CD4-positive, CD25-positive, alpha-beta regulatory T cell (primary cell): ENCODE measurements at regions not wholly inside any gene's neighbourhood (a gene's known extent, or its start where the extent isn't known, plus 50 kb on each side); places are given as distances from the start of the nearest gene placed in this dataset.

Experiments
- ATAC-seq, 2 donors: fragments of 150-1000 bp; cut with Tn5 transposase; one replicate each; pipeline ENCODE4 v1.10.0; 2021; ENCODE audit warnings: low read depth in 2 of 2, moderate number of reproducible peaks in 2 of 2, moderate library complexity in 1 of 2
- DNase-seq, 3 donors: peaks; one replicate each; pipeline versions ENCODE4 v3.0.0 to v3.0.0-alpha.2; 2012 to 2022; ENCODE audit warnings: mixed read lengths in 1 of 3
- H3K27ac ChIP-seq: one replicate; pipeline ENCODE4 v1.7.0; 2013; ENCODE audit warnings: mild to moderate bottlenecking, low read length; ENCODE audit not compliant: insufficient read depth, poor library complexity, severe bottlenecking
- H3K27me3 ChIP-seq: one replicate; pipeline ENCODE4 v1.7.0; 2013; ENCODE audit warnings: low read length; ENCODE audit not compliant: control insufficient read depth, insufficient read depth
- H3K36me3 ChIP-seq: one replicate; pipeline ENCODE4 v1.7.0; 2013; ENCODE audit warnings: mild to moderate bottlenecking, low read length, moderate library complexity; ENCODE audit not compliant: control insufficient read depth, insufficient read depth
- H3K4me1 ChIP-seq: 2 replicates; pipeline ENCODE4 v1.7.0; 2013; ENCODE audit warnings: mild to moderate bottlenecking, low read length; ENCODE audit not compliant: insufficient read depth, control insufficient read depth, poor library complexity, severe bottlenecking
- H3K4me3 ChIP-seq: one replicate; pipeline ENCODE4 v1.7.0; 2013; ENCODE audit warnings: low read depth, mild to moderate bottlenecking, low read length, moderate library complexity
- H3K9me3 ChIP-seq, 2 experiments: 1 replicate in 1 of 2; 2 replicates in 1 of 2; pipeline ENCODE4 v1.7.0; 2013; ENCODE audit warnings: low read length in 2 of 2, mild to moderate bottlenecking in 1 of 2, moderate library complexity in 1 of 2; ENCODE audit not compliant: control insufficient read depth in 2 of 2
- H3K27ac Mint-ChIP-seq, 3 donors: one replicate each; pipeline ENCODE4 v1.8.0; 2020 to 2022; ENCODE audit warnings: mild to moderate bottlenecking in 3 of 3, mixed read lengths in 3 of 3, moderate library complexity in 2 of 3
- H3K27me3 Mint-ChIP-seq: one replicate; pipeline ENCODE4 v1.8.0; 2022; ENCODE audit warnings: mild to moderate bottlenecking, mixed read lengths
- H3K36me3 Mint-ChIP-seq: one replicate; pipeline ENCODE4 v1.8.0; 2020; ENCODE audit warnings: mixed read lengths
- H3K4me1 Mint-ChIP-seq, 4 donors: one replicate each; pipeline ENCODE4 v1.8.0; 2020 to 2022; ENCODE audit warnings: mixed read lengths in 4 of 4, mild to moderate bottlenecking in 1 of 4
- H3K4me3 Mint-ChIP-seq, 4 donors: one replicate each; pipeline ENCODE4 v1.8.0; 2020 to 2022; ENCODE audit warnings: mild to moderate bottlenecking in 4 of 4, mixed read lengths in 4 of 4, moderate library complexity in 3 of 4
- H3K9me3 Mint-ChIP-seq, 7 donors: one replicate each; pipeline ENCODE4 v1.8.0; 2020 to 2022; ENCODE audit warnings: mixed read lengths in 7 of 7, mild to moderate bottlenecking in 3 of 7, moderate library complexity in 2 of 7

DNA sequence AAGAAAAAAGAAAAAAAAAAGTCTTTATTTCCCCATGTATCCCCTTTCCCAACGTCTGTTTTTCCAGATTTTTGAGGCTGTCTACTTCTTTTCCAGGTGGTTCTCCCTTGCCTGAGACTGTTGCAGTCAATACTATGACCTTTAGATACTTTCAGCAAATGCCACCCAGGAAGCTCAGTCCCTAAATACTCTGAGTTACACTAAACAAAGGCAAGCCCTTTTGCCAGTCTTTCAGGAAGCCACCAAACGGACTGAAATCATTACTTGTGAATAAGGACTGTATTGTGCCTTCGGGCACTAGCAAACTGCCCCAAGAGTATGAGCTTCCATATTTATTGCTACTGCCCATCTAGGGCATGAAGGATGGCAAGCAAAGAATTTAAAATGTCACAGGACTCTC lies 621.3 kb downstream of the SUCLG1 start:
- Histone ChIP-seq H3K27ac (no peak overlapping the region), H3K27me3 (no peaks in the 10 kb centered on the region), H3K4me1 (no peaks in the 10 kb centered on the region), H3K9me3 (no peaks in the 10 kb centered on the region), H3K4me3 (no peak overlapping the region), H3K36me3 (no peaks in the 10 kb centered on the region)
- no peak for ATAC-seq
- H3K27ac Mint-ChIP-seq: no peak overlapping the region
- H3K27me3 Mint-ChIP-seq: no peaks in the 10 kb centered on the region
- H3K4me3 Mint-ChIP-seq: no peak overlapping the region
- peaks cover 0 to 8% (median 0%) of the 10 kb centered on the region in 7 donors for H3K9me3 Mint-ChIP-seq
- DNase-seq: no peak
- H3K4me1 Mint-ChIP-seq: peaks cover 0 to 4% (median 0%) of the 10 kb centered on the region in 4 donors
- no peaks in the 10 kb centered on the region for H3K36me3 Mint-ChIP-seq

DNA sequence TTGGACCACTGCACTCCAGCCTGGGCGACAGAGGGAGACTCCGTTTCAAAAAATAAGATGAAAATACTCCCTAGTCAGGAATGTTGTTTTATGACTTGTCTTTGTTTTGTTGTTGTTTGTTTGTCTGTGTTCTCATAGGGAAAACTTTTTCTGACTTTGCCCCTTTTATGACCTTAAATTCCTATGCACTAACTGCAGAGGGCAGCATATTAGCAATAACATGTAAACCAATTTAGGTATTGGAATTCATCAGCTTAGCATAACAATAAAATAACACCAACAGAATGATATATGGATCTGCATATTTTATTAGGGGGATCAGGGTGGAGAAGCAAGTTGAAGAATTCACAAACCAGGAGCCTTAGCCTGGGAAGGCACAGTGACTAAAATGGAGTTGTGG lies 631.5 kb downstream of the SUCLG1 start:
- Mint-ChIP-seq H3K27me3 (no peaks in the 10 kb centered on the region), H3K27ac (no peak overlapping the region), H3K4me3 (no peak overlapping the region), H3K9me3 (peaks cover 0 to 4% (median 0%) of the 10 kb centered on the region in 7 donors), H3K36me3 (no peaks in the 10 kb centered on the region), H3K4me1 (no peaks in the 10 kb centered on the region)
- Histone ChIP-seq H3K27ac (no peak overlapping the region), H3K4me3 (no peak overlapping the region), H3K36me3 (no peaks in the 10 kb centered on the region), H3K27me3 (no peaks in the 10 kb centered on the region), H3K4me1 (no peaks in the 10 kb centered on the region), H3K9me3 (no peaks in the 10 kb centered on the region)
- no peak for DNase-seq
- ATAC-seq: no peak

GRCh38 chr2:83826577-83826976 lies 632.5 kb downstream of the SUCLG1 start:
- no peak overlapping the region for H3K27ac Mint-ChIP-seq
- no peaks in the 10 kb centered on the region for H3K27me3 ChIP-seq
- no peaks in the 10 kb centered on the region for H3K4me1 ChIP-seq
- ATAC-seq: no peak
- H3K9me3 Mint-ChIP-seq: peaks cover 0 to 4% (median 0%) of the 10 kb centered on the region in 7 donors
- no peaks in the 10 kb centered on the region for H3K4me1 Mint-ChIP-seq
- H3K9me3 ChIP-seq: no peaks in the 10 kb centered on the region
- H3K4me3 ChIP-seq: no peak overlapping the region
- no peaks in the 10 kb centered on the region for H3K27me3 Mint-ChIP-seq
- H3K36me3 ChIP-seq: no peaks in the 10 kb centered on the region
- DNase-seq: no peak
- no peak overlapping the region for H3K4me3 Mint-ChIP-seq
- no peak overlapping the region for H3K27ac ChIP-seq
- no peaks in the 10 kb centered on the region for H3K36me3 Mint-ChIP-seq

GRCh38 chr2:83823229-83823628 lies 635.9 kb downstream of the SUCLG1 start:
- Histone ChIP-seq H3K27me3 (no peaks in the 10 kb centered on the region), H3K4me1 (no peaks in the 10 kb centered on the region), H3K4me3 (no peak overlapping the region), H3K9me3 (no peaks in the 10 kb centered on the region), H3K36me3 (no peaks in the 10 kb centered on the region), H3K27ac (no peak overlapping the region)
- no peaks in the 10 kb centered on the region for H3K27me3 Mint-ChIP-seq
- H3K36me3 Mint-ChIP-seq: no peaks in the 10 kb centered on the region
- no peaks in the 10 kb centered on the region for H3K4me1 Mint-ChIP-seq
- DNase-seq (no peak), ATAC-seq (no peak)
- H3K27ac Mint-ChIP-seq: no peak overlapping the region
- H3K4me3 Mint-ChIP-seq: no peak overlapping the region
- peaks cover 0 to 4% (median 0%) of the 10 kb centered on the region in 7 donors for H3K9me3 Mint-ChIP-seq

DNA sequence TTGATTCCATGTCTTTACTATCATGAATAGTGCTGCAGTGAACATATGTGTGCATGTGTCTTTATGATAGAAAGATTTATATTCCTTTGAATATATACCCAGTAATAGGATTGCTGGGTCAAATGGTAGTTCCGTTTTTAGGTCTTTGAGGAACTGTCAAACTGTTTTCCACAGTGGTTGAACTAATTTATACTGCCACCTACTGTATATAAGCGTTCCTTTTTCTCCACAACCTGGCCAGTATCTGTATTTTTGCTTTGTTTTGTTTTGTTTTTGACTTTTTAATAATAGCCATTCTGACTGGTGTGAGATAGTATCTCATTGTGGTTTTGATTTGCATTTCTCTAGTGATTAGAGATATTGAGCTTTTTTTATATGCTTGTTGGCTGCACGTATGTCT lies 641.6 kb downstream of the SUCLG1 start:
- Mint-ChIP-seq H3K36me3 (no peaks in the 10 kb centered on the region), H3K27ac (no peak overlapping the region), H3K4me1 (no peaks in the 10 kb centered on the region), H3K27me3 (no peaks in the 10 kb centered on the region), H3K4me3 (no peak overlapping the region), H3K9me3 (peaks cover 0 to 4% (median 0%) of the 10 kb centered on the region in 7 donors)
- Histone ChIP-seq H3K4me1 (no peaks in the 10 kb centered on the region), H3K36me3 (no peaks in the 10 kb centered on the region), H3K4me3 (no peak overlapping the region), H3K27ac (no peak overlapping the region), H3K27me3 (no peaks in the 10 kb centered on the region), H3K9me3 (no peaks in the 10 kb centered on the region)
- no peak for DNase-seq
- no peak for ATAC-seq

- Histone ChIP-seq H3K4me3 (no peak overlapping the region), H3K4me1 (no peaks in the 10 kb centered on the region), H3K36me3 (no peaks in the 10 kb centered on the region), H3K27me3 (no peaks in the 10 kb centered on the region), H3K9me3 (no peaks in the 10 kb centered on the region), H3K27ac (no peak overlapping the region)
- Mint-ChIP-seq H3K27me3 (no peaks in the 10 kb centered on the region), H3K9me3 (peaks cover 0 to 2% (median 0%) of the 10 kb centered on the region in 7 donors), H3K36me3 (no peaks in the 10 kb centered on the region), H3K4me1 (no peaks in the 10 kb centered on the region), H3K4me3 (no peak overlapping the region), H3K27ac (no peak overlapping the region)
- ATAC-seq (no peak), DNase-seq (no peak)
Observed at GRCh38 chr2:83808878-83809277, 650.2 kb downstream of the SUCLG1 start.

- Histone ChIP-seq H3K4me1 (no peaks in the 10 kb centered on the region), H3K27me3 (no peaks in the 10 kb centered on the region), H3K9me3 (no peaks in the 10 kb centered on the region), H3K27ac (no peak overlapping the region), H3K36me3 (no peaks in the 10 kb centered on the region), H3K4me3 (no peak overlapping the region)
- Mint-ChIP-seq H3K4me1 (no peaks in the 10 kb centered on the region), H3K36me3 (no peaks in the 10 kb centered on the region), H3K27ac (no peak overlapping the region), H3K27me3 (no peaks in the 10 kb centered on the region), H3K4me3 (no peak overlapping the region), H3K9me3 (peaks cover 0 to 3% (median 0%) of the 10 kb centered on the region in 7 donors)
- DNase-seq: no peak
- no peak for ATAC-seq
Observed at GRCh38 chr2:83802604-83803003, 656.5 kb downstream of the SUCLG1 start.

GRCh38 chr2:83795777-83796176 lies 663.3 kb downstream of the SUCLG1 start:
- ATAC-seq: no peak
- Mint-ChIP-seq H3K9me3 (peaks cover 0 to 8% (median 2%) of the 10 kb centered on the region in 7 donors), H3K27me3 (no peaks in the 10 kb centered on the region), H3K36me3 (no peaks in the 10 kb centered on the region), H3K27ac (no peak overlapping the region), H3K4me1 (no peaks in the 10 kb centered on the region), H3K4me3 (no peak overlapping the region)
- DNase-seq: no peak
- Histone ChIP-seq H3K27me3 (no peaks in the 10 kb centered on the region), H3K36me3 (no peaks in the 10 kb centered on the region), H3K27ac (no peak overlapping the region), H3K4me3 (no peak overlapping the region), H3K4me1 (no peaks in the 10 kb centered on the region), H3K9me3 (peaks cover 0 to 2% of the 10 kb centered on the region in 2 experiments)
